GM13976 (cell line): ENCODE measurements at regions not wholly inside any gene's neighbourhood (a gene's known extent, or its start where the extent isn't known, plus 50 kb on each side); places are given as distances from the start of the nearest gene placed in this dataset.

ENCODE experiments used
- DNase-seq: peaks from one replicate; pipeline ENCODE4 v3.0.0; 2012; ENCODE audit warnings: low spot score
- in situ Hi-C: fragments of 300-500 bp; cut with MboI; formaldehyde crosslinking; loops from one replicate; pipeline ENCODE4 v1.12.0; 2022; ENCODE audit warnings: low sequenced_read_pairs, mixed read lengths, inconsistent platforms; ENCODE audit not compliant: unreplicated experiment
- TF ChIP-seq, protein P1 (sequence below): IDR thresholded peaks from 2 replicates; pipeline ENCODE4 v1.5.1; 2012; ENCODE audit warnings: borderline replicate concordance, mild to moderate bottlenecking; ENCODE audit not compliant: insufficient read depth; ENCODE audit errors: extremely low read depth, missing control alignments, control extremely low read depth

DNA sequence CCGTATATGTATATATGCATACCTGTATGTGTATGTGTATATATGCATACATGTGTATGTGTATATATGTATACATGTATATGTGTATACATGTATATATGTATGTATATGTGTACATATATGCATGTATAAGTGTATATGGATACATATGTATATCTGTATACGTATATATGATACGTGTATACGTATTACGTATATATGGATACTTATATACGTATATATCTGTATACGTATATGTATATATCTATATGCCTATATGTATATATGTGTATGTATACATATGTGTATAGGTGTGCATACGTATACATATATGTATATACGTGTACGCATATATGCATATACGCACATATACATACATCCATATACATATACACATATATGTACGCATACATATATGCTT lies 681.6 kb upstream of the ANO3 start:
- in situ Hi-C loops: no loop called here
- TF ChIP-seq, protein P1, sequence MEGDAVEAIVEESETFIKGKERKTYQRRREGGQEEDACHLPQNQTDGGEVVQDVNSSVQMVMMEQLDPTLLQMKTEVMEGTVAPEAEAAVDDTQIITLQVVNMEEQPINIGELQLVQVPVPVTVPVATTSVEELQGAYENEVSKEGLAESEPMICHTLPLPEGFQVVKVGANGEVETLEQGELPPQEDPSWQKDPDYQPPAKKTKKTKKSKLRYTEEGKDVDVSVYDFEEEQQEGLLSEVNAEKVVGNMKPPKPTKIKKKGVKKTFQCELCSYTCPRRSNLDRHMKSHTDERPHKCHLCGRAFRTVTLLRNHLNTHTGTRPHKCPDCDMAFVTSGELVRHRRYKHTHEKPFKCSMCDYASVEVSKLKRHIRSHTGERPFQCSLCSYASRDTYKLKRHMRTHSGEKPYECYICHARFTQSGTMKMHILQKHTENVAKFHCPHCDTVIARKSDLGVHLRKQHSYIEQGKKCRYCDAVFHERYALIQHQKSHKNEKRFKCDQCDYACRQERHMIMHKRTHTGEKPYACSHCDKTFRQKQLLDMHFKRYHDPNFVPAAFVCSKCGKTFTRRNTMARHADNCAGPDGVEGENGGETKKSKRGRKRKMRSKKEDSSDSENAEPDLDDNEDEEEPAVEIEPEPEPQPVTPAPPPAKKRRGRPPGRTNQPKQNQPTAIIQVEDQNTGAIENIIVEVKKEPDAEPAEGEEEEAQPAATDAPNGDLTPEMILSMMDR: no peak
- no peak for DNase-seq

DNA sequence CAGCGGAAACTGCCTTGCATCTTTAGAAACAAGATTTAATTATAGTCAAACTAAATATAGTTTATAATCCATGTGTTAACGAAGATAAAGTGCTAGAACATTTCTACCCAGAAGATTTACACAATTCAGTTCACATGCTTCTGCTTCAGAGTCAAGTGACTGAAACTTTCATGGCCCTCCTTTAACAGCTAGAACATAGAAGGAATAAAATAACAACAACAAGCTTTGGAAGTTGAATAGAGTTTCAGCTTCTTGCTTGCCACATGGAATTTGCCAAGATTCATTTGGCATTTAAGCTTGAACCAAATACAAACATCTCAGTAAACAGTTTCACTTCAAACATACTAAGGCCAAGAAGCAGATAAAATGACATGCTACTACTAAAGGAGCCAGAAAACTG lies 676.3 kb upstream of the ANO3 start:
- TF ChIP-seq, protein P1: no peak
- DNase-seq: no peak
- in situ Hi-C loops: no loop called here

DNA sequence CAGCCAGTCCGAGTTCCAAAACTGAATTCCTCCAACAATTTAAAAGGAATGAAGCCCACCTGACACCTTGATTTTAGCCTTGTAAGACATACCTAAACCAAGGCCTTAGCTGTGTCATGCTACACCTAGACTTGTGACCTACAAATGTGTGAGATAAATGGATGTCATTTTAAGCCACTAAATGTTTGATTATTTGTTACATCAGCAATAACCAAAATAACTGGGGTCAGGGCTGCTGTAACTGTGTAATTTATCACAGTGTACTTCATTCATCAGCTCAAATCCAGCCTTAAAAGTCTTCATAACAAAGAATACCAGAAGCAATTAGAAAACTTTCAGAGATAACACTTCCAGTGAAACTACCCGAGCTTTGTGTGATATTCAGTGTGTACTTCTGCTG lies 673.0 kb upstream of the ANO3 start:
- TF ChIP-seq, protein P1: no peak
- DNase-seq: no peak
- in situ Hi-C loops: no loop called here

DNA sequence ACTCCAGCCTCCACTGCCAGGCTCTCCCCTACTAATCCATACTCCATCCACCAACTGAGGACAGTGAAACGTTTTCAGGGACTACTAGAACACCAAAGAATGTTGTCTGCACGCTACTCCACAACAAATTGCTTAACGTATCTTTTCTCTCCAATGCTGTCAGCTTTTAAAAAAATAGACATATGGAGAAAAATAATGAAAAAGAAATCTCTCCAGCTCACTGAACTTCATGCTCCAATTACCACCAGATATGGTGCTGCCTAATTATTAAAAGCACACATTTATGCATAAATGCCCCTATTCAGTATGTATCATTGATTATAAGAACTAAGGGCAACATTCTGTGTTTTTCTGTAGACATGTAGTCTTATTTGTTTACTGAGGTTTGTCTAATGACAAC lies 672.2 kb upstream of the ANO3 start:
- in situ Hi-C loops: no loop called here
- no peak for DNase-seq
- TF ChIP-seq, protein P1: no peak

DNA sequence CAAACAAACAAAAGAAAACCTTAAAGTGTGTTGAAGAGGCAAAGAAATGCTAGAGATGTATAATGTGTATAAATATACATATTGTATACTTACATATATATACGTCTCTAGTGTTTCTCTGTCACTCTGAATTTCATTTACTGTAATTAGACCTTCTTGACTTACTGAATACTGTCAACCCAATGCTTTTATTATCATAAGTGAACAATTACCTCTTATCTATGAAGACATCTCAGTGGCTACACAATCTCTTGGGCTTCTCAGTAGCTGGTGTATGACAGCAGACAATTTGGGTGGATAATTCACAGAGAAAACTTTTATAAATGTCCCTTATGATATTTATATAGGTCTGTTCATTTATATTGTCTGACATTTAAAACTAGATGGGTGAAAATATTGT lies 664.1 kb upstream of the ANO3 start:
- TF ChIP-seq, protein P1: no peak
- no peak for DNase-seq
- in situ Hi-C loops: no loop called here

DNA sequence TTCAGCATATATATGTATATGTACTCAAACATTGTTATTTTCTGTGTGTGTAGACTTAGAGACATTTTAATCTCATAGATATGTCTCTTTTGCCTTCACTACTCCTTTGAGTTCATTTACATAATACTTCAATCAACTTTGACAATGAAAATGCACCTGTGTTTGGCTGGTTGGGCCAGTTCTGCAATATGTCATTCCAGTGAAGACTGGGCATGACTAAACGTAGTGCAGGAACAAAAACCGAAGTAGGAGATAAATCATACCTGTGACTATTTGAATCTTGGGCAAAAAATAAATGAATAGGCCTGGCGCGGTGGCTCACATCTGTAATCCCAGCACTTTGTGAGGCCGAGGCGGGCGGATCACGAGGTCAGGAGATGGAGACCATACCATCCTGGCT lies 640.0 kb upstream of the ANO3 start:
- DNase-seq: no peak
- in situ Hi-C loops: no loop called here
- TF ChIP-seq, protein P1: no peak

DNA sequence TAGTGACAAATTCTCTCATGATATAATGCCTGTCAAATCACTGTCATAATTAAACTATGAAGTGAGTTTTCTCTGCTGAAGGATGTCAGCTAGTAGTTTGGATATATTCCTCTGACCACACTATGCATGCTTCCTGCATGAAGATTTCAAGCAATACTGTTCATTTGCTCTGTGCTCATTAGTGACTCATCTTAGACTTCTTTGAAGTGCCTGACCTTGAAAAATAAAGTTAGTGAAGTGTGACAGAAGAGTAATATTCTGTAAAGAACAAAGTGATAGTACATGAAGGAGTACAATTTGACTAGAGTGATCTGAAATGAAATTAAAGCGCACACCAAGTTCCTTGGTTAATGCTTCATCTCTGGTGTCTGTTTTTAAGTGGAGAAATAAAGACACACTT lies 629.5 kb upstream of the ANO3 start:
- DNase-seq: no peak
- TF ChIP-seq, protein P1: no peak
- in situ Hi-C loops: no loop called here
